ENCODE measurements at regions not wholly inside any gene's neighbourhood (a gene's known extent, or its start where the extent isn't known, plus 50 kb on each side); places are given as distances from the start of the nearest gene placed in this dataset.

DNA sequence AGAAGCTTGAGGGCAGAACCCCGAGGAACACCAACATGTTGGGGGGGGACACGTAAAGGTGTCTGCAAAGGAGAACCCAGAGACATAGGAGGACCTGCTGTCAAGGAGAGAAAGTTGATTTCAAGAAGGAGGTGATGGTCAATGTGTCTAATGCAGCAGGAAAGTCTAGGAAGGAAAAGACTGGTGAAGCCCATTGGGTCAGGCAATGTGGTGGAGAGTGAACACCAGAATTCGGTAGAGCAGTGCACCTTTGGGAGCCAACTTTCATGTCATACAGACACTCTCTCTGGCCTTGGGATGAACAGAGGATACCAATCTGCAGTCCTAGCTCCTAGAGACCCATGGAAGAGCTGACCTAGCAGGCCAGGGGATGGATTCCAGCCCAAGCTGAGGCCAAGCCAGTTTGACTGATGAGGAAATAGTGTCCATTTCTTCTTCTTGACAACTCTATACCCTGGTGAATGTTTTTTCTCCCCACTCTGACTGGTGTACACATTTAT lies 101.9 kb downstream of the MYCN start:
- Mint-ChIP-seq H3K27me3 (peaks cover 0 to 17% (median 0%) of the 10 kb centered on the region in 5 donors), H3K9me3 (peaks cover 0 to 5% (median 0%) of the 10 kb centered on the region in 11 donors), H3K4me3 (no peak overlapping the region), H3K4me1 (no peaks in the 10 kb centered on the region), H3K36me3 (no peaks in the 10 kb centered on the region), H3K27ac (no peak overlapping the region)
- Histone ChIP-seq H3K4me3 (ENCODE audit: low read length) (no peak overlapping the region), H3K4me1 (ENCODE audit: control insufficient read depth in 2 of 2, insufficient read depth in 2 of 2, low read length in 2 of 2) (no peaks in the 10 kb centered on the region), H3K36me3 (ENCODE audit: control insufficient read depth in 2 of 3, insufficient read depth in 3 of 3, low read length in 3 of 3) (no peaks in the 10 kb centered on the region), H3K27me3 (ENCODE audit: control insufficient read depth in 2 of 2, insufficient read depth in 2 of 2, low read length in 2 of 2) (no peaks in the 10 kb centered on the region), H3K27ac (ENCODE audit: low read depth, low read length) (no peak overlapping the region), H3K9me3 (ENCODE audit: control insufficient read depth in 2 of 3, low read length in 3 of 3) (no peaks in the 10 kb centered on the region)
- ChIA-PET CTCF (no interaction called here), POLR2A (no interaction called here)
- intact Hi-C loops (cut with micrococcal nuclease), result no loop called here
- no peak for DNase-seq
- ATAC-seq, result no peak

GRCh38 chr2:16040271-16041010 lies 100.1 kb downstream of the MYCN start:
- ATAC-seq, result no peak
- CTCF ChIA-PET, result no interaction called here

DNA sequence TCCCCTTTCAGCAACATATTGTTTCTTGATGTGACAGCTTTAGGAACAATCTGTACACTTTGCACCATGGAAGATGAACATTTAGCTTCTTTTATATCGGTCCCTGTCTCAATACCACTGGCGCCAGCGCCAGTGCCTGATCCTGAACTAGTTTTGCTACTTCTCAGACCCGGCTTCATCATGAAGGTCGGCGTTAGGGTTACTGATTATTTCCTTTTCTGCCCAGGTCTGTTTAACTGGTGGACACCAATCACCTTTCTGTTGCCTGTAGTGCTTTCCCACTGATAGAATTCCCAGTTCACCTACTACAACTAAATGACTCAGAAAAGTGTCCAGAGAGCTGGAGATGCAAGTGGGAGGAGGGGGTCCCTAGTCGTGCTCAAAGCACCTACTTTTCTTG lies 99.5 kb downstream of the MYCN start:
- Histone ChIP-seq H3K9me3 (ENCODE audit: control insufficient read depth in 2 of 3, low read length in 3 of 3) (no peaks in the 10 kb centered on the region), H3K4me1 (ENCODE audit: control insufficient read depth in 2 of 2, insufficient read depth in 2 of 2, low read length in 2 of 2) (no peaks in the 10 kb centered on the region), H3K27me3 (ENCODE audit: control insufficient read depth in 2 of 2, insufficient read depth in 2 of 2, low read length in 2 of 2) (no peaks in the 10 kb centered on the region), H3K27ac (ENCODE audit: low read depth, low read length) (no peak overlapping the region), H3K4me3 (ENCODE audit: low read length) (no peak overlapping the region), H3K36me3 (ENCODE audit: control insufficient read depth in 2 of 3, insufficient read depth in 3 of 3, low read length in 3 of 3) (no peaks in the 10 kb centered on the region)
- POLR2A ChIA-PET, result no interaction called here
- DNase-seq (no peak), ATAC-seq (no peak)
- Mint-ChIP-seq H3K27ac (no peak overlapping the region), H3K4me3 (no peak overlapping the region), H3K4me1 (no peaks in the 10 kb centered on the region), H3K27me3 (peaks cover 0 to 17% (median 0%) of the 10 kb centered on the region in 5 donors), H3K36me3 (no peaks in the 10 kb centered on the region), H3K9me3 (no peaks in the 10 kb centered on the region)
- CTCF ChIA-PET, result no interaction called here
- intact Hi-C loops (cut with micrococcal nuclease), result no loop called here

More at GRCh38 chr2:16040271-16041010, 100.1 kb downstream of the MYCN start:
- H3K9me3 ChIP-seq (ENCODE audit: control insufficient read depth in 2 of 3, low read length in 3 of 3), result no peaks in the 10 kb centered on the region
- H3K4me1 ChIP-seq (ENCODE audit: control insufficient read depth in 2 of 2, insufficient read depth in 2 of 2, low read length in 2 of 2), result no peaks in the 10 kb centered on the region
- peaks cover 0 to 2% (median 0%) of the 10 kb centered on the region in 11 donors for H3K9me3 Mint-ChIP-seq
- intact Hi-C loops (cut with micrococcal nuclease), result no loop called here
- no peak overlapping the region for H3K27ac Mint-ChIP-seq
- no peaks in the 10 kb centered on the region for H3K36me3 Mint-ChIP-seq
- no peaks in the 10 kb centered on the region for H3K36me3 ChIP-seq (ENCODE audit: control insufficient read depth in 2 of 3, insufficient read depth in 3 of 3, low read length in 3 of 3)
- no peak for DNase-seq
- POLR2A ChIA-PET, result no interaction called here
- H3K4me1 Mint-ChIP-seq, result no peaks in the 10 kb centered on the region
- H3K27ac ChIP-seq (ENCODE audit: low read depth, low read length), result no peak overlapping the region
- H3K4me3 ChIP-seq (ENCODE audit: low read length), result no peak overlapping the region
- H3K27me3 Mint-ChIP-seq, result peaks cover 0 to 17% (median 0%) of the 10 kb centered on the region in 5 donors
- no peak overlapping the region for H3K4me3 Mint-ChIP-seq
- no peaks in the 10 kb centered on the region for H3K27me3 ChIP-seq (ENCODE audit: control insufficient read depth in 2 of 2, insufficient read depth in 2 of 2, low read length in 2 of 2)

DNA sequence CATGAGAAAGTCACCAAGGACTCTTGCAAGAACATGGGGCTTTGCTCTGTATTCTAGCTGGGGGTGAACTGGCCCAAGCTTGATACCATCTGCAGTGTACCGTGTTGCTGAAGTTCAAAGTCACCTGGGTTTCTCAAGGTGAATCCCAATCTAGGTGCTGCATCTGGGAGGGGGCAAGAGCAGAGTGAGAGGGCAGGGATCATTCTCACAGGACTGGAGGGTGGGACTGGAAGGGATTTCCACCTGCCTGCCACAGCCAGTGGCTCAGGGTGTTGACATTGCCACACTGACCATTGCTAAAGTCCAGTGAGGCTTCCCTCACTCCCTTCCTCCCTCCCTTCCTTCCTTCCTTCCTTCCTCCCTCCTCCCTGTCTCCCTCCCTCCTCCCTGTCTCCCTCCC lies 98.7 kb downstream of the MYCN start:
- Histone ChIP-seq H3K4me3 (ENCODE audit: low read length) (no peak overlapping the region), H3K4me1 (ENCODE audit: control insufficient read depth in 2 of 2, insufficient read depth in 2 of 2, low read length in 2 of 2) (no peaks in the 10 kb centered on the region), H3K27ac (ENCODE audit: low read depth, low read length) (no peak overlapping the region), H3K36me3 (ENCODE audit: control insufficient read depth in 2 of 3, insufficient read depth in 3 of 3, low read length in 3 of 3) (no peaks in the 10 kb centered on the region), H3K9me3 (ENCODE audit: control insufficient read depth in 2 of 3, low read length in 3 of 3) (no peaks in the 10 kb centered on the region), H3K27me3 (ENCODE audit: control insufficient read depth in 2 of 2, insufficient read depth in 2 of 2, low read length in 2 of 2) (no peaks in the 10 kb centered on the region)
- DNase-seq, result no peak
- no peak overlapping the region for H3K27ac Mint-ChIP-seq
- intact Hi-C loops (cut with micrococcal nuclease), result no loop called here
- H3K9me3 Mint-ChIP-seq, result no peaks in the 10 kb centered on the region
- no peaks in the 10 kb centered on the region for H3K36me3 Mint-ChIP-seq
- ChIA-PET POLR2A (no interaction called here), CTCF (interaction anchor here (0.5 kb wide), 1 partner anchor 103 kb away, joined by 5 read pairs; no protein-coding TSS in a partner anchor)
- no peaks in the 10 kb centered on the region for H3K4me1 Mint-ChIP-seq
- H3K4me3 Mint-ChIP-seq, result no peak overlapping the region
- peaks cover 0 to 17% (median 0%) of the 10 kb centered on the region in 5 donors for H3K27me3 Mint-ChIP-seq
- ATAC-seq, result no peak

- Mint-ChIP-seq H3K27me3 (peaks cover 0 to 17% (median 0%) of the 10 kb centered on the region in 5 donors), H3K4me1 (no peaks in the 10 kb centered on the region), H3K27ac (no peak overlapping the region), H3K9me3 (no peaks in the 10 kb centered on the region), H3K4me3 (no peak overlapping the region), H3K36me3 (no peaks in the 10 kb centered on the region)
- Histone ChIP-seq H3K9me3 (ENCODE audit: control insufficient read depth in 2 of 3, low read length in 3 of 3) (no peaks in the 10 kb centered on the region), H3K27me3 (ENCODE audit: control insufficient read depth in 2 of 2, insufficient read depth in 2 of 2, low read length in 2 of 2) (no peaks in the 10 kb centered on the region), H3K36me3 (ENCODE audit: control insufficient read depth in 2 of 3, insufficient read depth in 3 of 3, low read length in 3 of 3) (no peaks in the 10 kb centered on the region), H3K4me1 (ENCODE audit: control insufficient read depth in 2 of 2, insufficient read depth in 2 of 2, low read length in 2 of 2) (no peaks in the 10 kb centered on the region), H3K4me3 (ENCODE audit: low read length) (no peak overlapping the region), H3K27ac (ENCODE audit: low read depth, low read length) (no peak overlapping the region)
- DNase-seq (no peak), ATAC-seq (no peak)
- CTCF ChIA-PET, result interaction anchor here (0.5 kb wide), 1 partner anchor 103 kb away, joined by 5 read pairs; no protein-coding TSS in a partner anchor
- POLR2A ChIA-PET, result no interaction called here
- intact Hi-C loops (cut with micrococcal nuclease), result no loop called here
These were observed 98.3 kb downstream of the MYCN start for GRCh38 chr2:16038621-16039020.

GRCh38 chr2:16037808-16038457 lies 97.6 kb downstream of the MYCN start:
- H3K27me3 Mint-ChIP-seq, result peaks cover 0 to 17% (median 0%) of the 10 kb centered on the region in 5 donors
- ChIA-PET CTCF (no interaction called here), POLR2A (no interaction called here)
- Histone ChIP-seq H3K4me3 (ENCODE audit: low read length) (no peak overlapping the region), H3K36me3 (ENCODE audit: control insufficient read depth in 2 of 3, insufficient read depth in 3 of 3, low read length in 3 of 3) (no peaks in the 10 kb centered on the region), H3K27ac (ENCODE audit: low read depth, low read length) (no peak overlapping the region), H3K4me1 (ENCODE audit: control insufficient read depth in 2 of 2, insufficient read depth in 2 of 2, low read length in 2 of 2) (no peaks in the 10 kb centered on the region), H3K9me3 (ENCODE audit: control insufficient read depth in 2 of 3, low read length in 3 of 3) (no peaks in the 10 kb centered on the region), H3K27me3 (ENCODE audit: control insufficient read depth in 2 of 2, insufficient read depth in 2 of 2, low read length in 2 of 2) (no peaks in the 10 kb centered on the region)
- H3K36me3 Mint-ChIP-seq, result no peaks in the 10 kb centered on the region
- no peak for ATAC-seq
- no peaks in the 10 kb centered on the region for H3K4me1 Mint-ChIP-seq
- DNase-seq, result no peak
- no peak overlapping the region for H3K27ac Mint-ChIP-seq
- no peak overlapping the region for H3K4me3 Mint-ChIP-seq
- no peaks in the 10 kb centered on the region for H3K9me3 Mint-ChIP-seq
- intact Hi-C loops (cut with micrococcal nuclease), result no loop called here

DNA sequence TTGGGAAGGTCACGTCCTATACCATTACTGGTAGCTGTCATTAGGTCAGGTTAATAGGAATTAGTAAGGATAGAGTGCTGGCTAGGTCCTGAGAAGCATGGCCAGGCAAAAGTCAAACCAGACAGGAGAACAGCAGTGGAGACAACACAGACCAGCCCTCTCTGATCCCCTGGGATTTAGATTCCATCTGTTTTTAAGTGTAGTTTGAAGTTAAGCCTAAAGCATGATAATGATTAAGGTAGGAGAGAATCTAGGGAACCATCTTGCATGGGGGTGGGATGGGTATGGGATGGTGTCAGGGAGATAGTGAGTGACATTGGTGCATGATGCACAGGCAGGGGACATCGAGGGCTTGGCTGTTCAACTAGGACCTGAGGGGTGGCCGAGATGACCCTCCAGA lies 96.6 kb downstream of the MYCN start:
- DNase-seq (no peak), ATAC-seq (no peak)
- H3K27me3 Mint-ChIP-seq, result peaks cover 0 to 15% (median 0%) of the 10 kb centered on the region in 5 donors
- Histone ChIP-seq H3K9me3 (ENCODE audit: control insufficient read depth in 2 of 3, low read length in 3 of 3) (no peaks in the 10 kb centered on the region), H3K27me3 (ENCODE audit: control insufficient read depth in 2 of 2, insufficient read depth in 2 of 2, low read length in 2 of 2) (no peaks in the 10 kb centered on the region), H3K4me3 (ENCODE audit: low read length) (no peak overlapping the region), H3K27ac (ENCODE audit: low read depth, low read length) (no peak overlapping the region), H3K36me3 (ENCODE audit: control insufficient read depth in 2 of 3, insufficient read depth in 3 of 3, low read length in 3 of 3) (no peaks in the 10 kb centered on the region), H3K4me1 (ENCODE audit: control insufficient read depth in 2 of 2, insufficient read depth in 2 of 2, low read length in 2 of 2) (no peaks in the 10 kb centered on the region)
- H3K4me3 Mint-ChIP-seq, result no peak overlapping the region
- H3K4me1 Mint-ChIP-seq, result no peaks in the 10 kb centered on the region
- H3K36me3 Mint-ChIP-seq, result no peaks in the 10 kb centered on the region
- H3K9me3 Mint-ChIP-seq, result no peaks in the 10 kb centered on the region
- ChIA-PET CTCF (no interaction called here), POLR2A (no interaction called here)
- intact Hi-C loops (cut with micrococcal nuclease), result no loop called here
- H3K27ac Mint-ChIP-seq, result no peak overlapping the region

Measured in naive thymus-derived CD4-positive, alpha-beta T cell (primary cell).